Breast epithelium (tissue), 3 donors: ENCODE measurements at regions not wholly inside any gene's neighbourhood (a gene's known extent, or its start where the extent isn't known, plus 50 kb on each side); places are given as distances from the start of the nearest gene placed in this dataset.
"Not testable (repeated sequence)": the region's sequence is repeated elsewhere in the genome, so short reads cannot be mapped to it uniquely, and the experiment has no call there.

Source experiments
- CTCF ChIP-seq, 3 donors: fragments of 450-650 bp; IDR thresholded peaks; one replicate each; pipeline ENCODE4 v1.5.1; 2016 to 2017; ENCODE audit warnings: antibody characterized with exemption in 3 of 3, mild to moderate bottlenecking in 3 of 3, moderate library complexity in 3 of 3
- POLR2A ChIP-seq: fragments of 450-650 bp; IDR thresholded peaks from one replicate; pipeline ENCODE4 v1.6.1; 2016; ENCODE audit warnings: antibody characterized with exemption, mild to moderate bottlenecking, moderate library complexity
- POLR2AphosphoS5 ChIP-seq, 3 donors: sonication (generic); formaldehyde crosslinking; IDR thresholded peaks; one replicate each; pipeline ENCODE4 v1.6.1; 2017; ENCODE audit warnings: antibody characterized with exemption in 3 of 3

- not testable (repeated sequence) for TF ChIP-seq CTCF (IDR thresholded peaks at IDR 0.05); POLR2A; POLR2AphosphoS5 (IDR thresholded peaks at IDR 0.05)
These were observed 80.4 kb downstream of the OR4M2 start for GRCh38 chr15:22160741-22161140.
